ENCODE measurements at regions not wholly inside any gene's neighbourhood (a gene's known extent, or its start where the extent isn't known, plus 50 kb on each side); places are given as distances from the start of the nearest gene placed in this dataset.
A peak's percentile ranks its signal among the peaks of the same experiment; 100 is the strongest.

- Histone ChIP-seq H3K9me3 (ENCODE audit: control insufficient read depth in 1 of 2, low read length in 2 of 2) (no peaks in the 10 kb centered on the region), H3K27me3 (ENCODE audit: insufficient read depth, low read length) (no peaks in the 10 kb centered on the region), H3K27ac (ENCODE audit: low read depth, low read length) (no peak overlapping the region), H3K4me1 (ENCODE audit: insufficient read depth, low read length) (no peaks in the 10 kb centered on the region), H3K4me3 (ENCODE audit: low read length in 2 of 2) (no peak overlapping the region), H3K36me3 (ENCODE audit: insufficient read depth, low read length) (no peaks in the 10 kb centered on the region)
- no peak overlapping the region for H3K4me3 Mint-ChIP-seq
- H3K36me3 Mint-ChIP-seq, result no peaks in the 10 kb centered on the region
- ChIA-PET POLR2A (ENCODE audit: partially characterized antibody) (no interaction called here), CTCF (ENCODE audit: partially characterized antibody) (no interaction called here)
- no peak overlapping the region for H3K27ac Mint-ChIP-seq
- DNase-seq, result no peak
- no peaks in the 10 kb centered on the region for H3K27me3 Mint-ChIP-seq
- peaks cover 0 to 3% (median 0%) of the 10 kb centered on the region in 8 donors for H3K9me3 Mint-ChIP-seq
- intact Hi-C loops (cut with micrococcal nuclease), result no loop called here
- H3K4me1 Mint-ChIP-seq, result no peaks in the 10 kb centered on the region
These were observed 79.8 kb upstream of the SESTD1 start for GRCh38 chr2:179344280-179344964.

GRCh38 chr2:179343945-179344279 lies 79.3 kb upstream of the SESTD1 start:
- intact Hi-C loops (cut with micrococcal nuclease), result no loop called here
- peaks cover 0 to 3% (median 0%) of the 10 kb centered on the region in 8 donors for H3K9me3 Mint-ChIP-seq
- CTCF ChIA-PET (ENCODE audit: partially characterized antibody), result no interaction called here

GRCh38 chr2:179341152-179341866 lies 76.7 kb upstream of the SESTD1 start:
- no peak overlapping the region for H3K4me3 Mint-ChIP-seq
- H3K9me3 Mint-ChIP-seq, result no peaks in the 10 kb centered on the region
- POLR2A ChIA-PET (ENCODE audit: partially characterized antibody), result no interaction called here
- Histone ChIP-seq H3K36me3 (ENCODE audit: insufficient read depth, low read length) (no peaks in the 10 kb centered on the region), H3K27ac (ENCODE audit: low read depth, low read length) (no peak overlapping the region), H3K4me3 (ENCODE audit: low read length in 2 of 2) (no peak overlapping the region), H3K27me3 (ENCODE audit: insufficient read depth, low read length) (no peaks in the 10 kb centered on the region), H3K4me1 (ENCODE audit: insufficient read depth, low read length) (no peaks in the 10 kb centered on the region), H3K9me3 (ENCODE audit: control insufficient read depth in 1 of 2, low read length in 2 of 2) (no peaks in the 10 kb centered on the region)
- H3K27ac Mint-ChIP-seq, result no peak overlapping the region
- DNase-seq, result no peak
- no peaks in the 10 kb centered on the region for H3K36me3 Mint-ChIP-seq
- intact Hi-C loops (cut with micrococcal nuclease), result no loop called here
- H3K27me3 Mint-ChIP-seq, result no peaks in the 10 kb centered on the region
- CTCF ChIA-PET (ENCODE audit: partially characterized antibody), result no interaction called here
- H3K4me1 Mint-ChIP-seq, result no peaks in the 10 kb centered on the region

More at GRCh38 chr2:179343945-179344279, 79.3 kb upstream of the SESTD1 start:
- Mint-ChIP-seq H3K27ac (no peak overlapping the region), H3K36me3 (no peaks in the 10 kb centered on the region), H3K27me3 (no peaks in the 10 kb centered on the region), H3K4me3 (no peak overlapping the region), H3K4me1 (no peaks in the 10 kb centered on the region)
- Histone ChIP-seq H3K27me3 (ENCODE audit: insufficient read depth, low read length) (no peaks in the 10 kb centered on the region), H3K27ac (ENCODE audit: low read depth, low read length) (no peak overlapping the region), H3K4me1 (ENCODE audit: insufficient read depth, low read length) (no peaks in the 10 kb centered on the region), H3K9me3 (ENCODE audit: control insufficient read depth in 1 of 2, low read length in 2 of 2) (no peaks in the 10 kb centered on the region), H3K36me3 (ENCODE audit: insufficient read depth, low read length) (no peaks in the 10 kb centered on the region), H3K4me3 (ENCODE audit: low read length in 2 of 2) (no peak overlapping the region)
- POLR2A ChIA-PET (ENCODE audit: partially characterized antibody), result no interaction called here
- no peak for DNase-seq

GRCh38 chr2:179340678-179341077 lies 76.0 kb upstream of the SESTD1 start:
- ChIA-PET POLR2A (ENCODE audit: partially characterized antibody) (no interaction called here), CTCF (ENCODE audit: partially characterized antibody) (no interaction called here)
- peak in 1 of 5 donors; percentile 3 for DNase-seq
- no peak overlapping the region for H3K4me3 Mint-ChIP-seq
- H3K27ac ChIP-seq (ENCODE audit: low read depth, low read length), result no peak overlapping the region
- H3K27ac Mint-ChIP-seq, result no peak overlapping the region
- H3K36me3 Mint-ChIP-seq, result no peaks in the 10 kb centered on the region
- H3K27me3 Mint-ChIP-seq, result no peaks in the 10 kb centered on the region
- no peaks in the 10 kb centered on the region for H3K36me3 ChIP-seq (ENCODE audit: insufficient read depth, low read length)
- H3K4me3 ChIP-seq (ENCODE audit: low read length in 2 of 2), result no peak overlapping the region
- no peaks in the 10 kb centered on the region for H3K4me1 ChIP-seq (ENCODE audit: insufficient read depth, low read length)
- H3K4me1 Mint-ChIP-seq, result no peaks in the 10 kb centered on the region
- no peaks in the 10 kb centered on the region for H3K27me3 ChIP-seq (ENCODE audit: insufficient read depth, low read length)
- intact Hi-C loops (cut with micrococcal nuclease), result loop anchor here (1.0 kb wide), 1 partner anchor 121 kb away; no protein-coding TSS in a partner anchor
- H3K9me3 Mint-ChIP-seq, result no peaks in the 10 kb centered on the region
- no peaks in the 10 kb centered on the region for H3K9me3 ChIP-seq (ENCODE audit: control insufficient read depth in 1 of 2, low read length in 2 of 2)

- DNase-seq, result no peak
- CTCF ChIA-PET (ENCODE audit: partially characterized antibody), result no interaction called here
- H3K27ac Mint-ChIP-seq, result no peak overlapping the region
These were observed 74.0 kb upstream of the SESTD1 start for GRCh38 chr2:179338681-179339080.

GRCh38 chr2:179336782-179337534 lies 72.3 kb upstream of the SESTD1 start:
- H3K27ac Mint-ChIP-seq, result no peak overlapping the region
- no peak for DNase-seq
- Histone ChIP-seq H3K27ac (ENCODE audit: low read depth, low read length) (no peak overlapping the region), H3K27me3 (ENCODE audit: insufficient read depth, low read length) (no peaks in the 10 kb centered on the region), H3K4me1 (ENCODE audit: insufficient read depth, low read length) (no peaks in the 10 kb centered on the region), H3K36me3 (ENCODE audit: insufficient read depth, low read length) (no peaks in the 10 kb centered on the region), H3K4me3 (ENCODE audit: low read length in 2 of 2) (no peak overlapping the region), H3K9me3 (ENCODE audit: control insufficient read depth in 1 of 2, low read length in 2 of 2) (no peaks in the 10 kb centered on the region)
- ChIA-PET CTCF (ENCODE audit: partially characterized antibody) (interaction anchor here (2.1 kb wide), 1 partner anchor 9 kb away, joined by 5 read pairs; no protein-coding TSS in a partner anchor), POLR2A (ENCODE audit: partially characterized antibody) (no interaction called here)
- intact Hi-C loops (cut with micrococcal nuclease), result no loop called here
- no peaks in the 10 kb centered on the region for H3K36me3 Mint-ChIP-seq
- no peaks in the 10 kb centered on the region for H3K9me3 Mint-ChIP-seq
- peaks cover 0 to 3% (median 0%) of the 10 kb centered on the region in 4 donors for H3K4me1 Mint-ChIP-seq
- no peaks in the 10 kb centered on the region for H3K27me3 Mint-ChIP-seq
- H3K4me3 Mint-ChIP-seq, result no peak overlapping the region

More at GRCh38 chr2:179338681-179339080, 74.0 kb upstream of the SESTD1 start:
- Histone ChIP-seq H3K9me3 (ENCODE audit: control insufficient read depth in 1 of 2, low read length in 2 of 2) (no peaks in the 10 kb centered on the region), H3K36me3 (ENCODE audit: insufficient read depth, low read length) (no peaks in the 10 kb centered on the region), H3K4me3 (ENCODE audit: low read length in 2 of 2) (no peak overlapping the region), H3K4me1 (ENCODE audit: insufficient read depth, low read length) (no peaks in the 10 kb centered on the region), H3K27ac (ENCODE audit: low read depth, low read length) (no peak overlapping the region), H3K27me3 (ENCODE audit: insufficient read depth, low read length) (no peaks in the 10 kb centered on the region)
- no peaks in the 10 kb centered on the region for H3K9me3 Mint-ChIP-seq
- intact Hi-C loops (cut with micrococcal nuclease), result no loop called here
- POLR2A ChIA-PET (ENCODE audit: partially characterized antibody), result no interaction called here
- H3K4me3 Mint-ChIP-seq, result no peak overlapping the region
- no peaks in the 10 kb centered on the region for H3K36me3 Mint-ChIP-seq
- peaks cover 0 to 3% (median 0%) of the 10 kb centered on the region in 4 donors for H3K4me1 Mint-ChIP-seq
- no peaks in the 10 kb centered on the region for H3K27me3 Mint-ChIP-seq

GRCh38 chr2:179335732-179336131 lies 71.1 kb upstream of the SESTD1 start:
- Mint-ChIP-seq H3K27ac (no peak overlapping the region), H3K4me1 (peaks cover 0 to 3% (median 0%) of the 10 kb centered on the region in 4 donors), H3K36me3 (no peaks in the 10 kb centered on the region), H3K9me3 (peaks cover 0 to 4% (median under 1%) of the 10 kb centered on the region in 8 donors), H3K27me3 (no peaks in the 10 kb centered on the region), H3K4me3 (no peak overlapping the region)
- ChIA-PET POLR2A (ENCODE audit: partially characterized antibody) (no interaction called here), CTCF (ENCODE audit: partially characterized antibody) (interaction anchor here (2.1 kb wide), 1 partner anchor 10 kb away, joined by 5 read pairs; no protein-coding TSS in a partner anchor)
- no peaks in the 10 kb centered on the region for H3K36me3 ChIP-seq (ENCODE audit: insufficient read depth, low read length)
- intact Hi-C loops (cut with micrococcal nuclease), result no loop called here
- no peaks in the 10 kb centered on the region for H3K4me1 ChIP-seq (ENCODE audit: insufficient read depth, low read length)
- H3K27ac ChIP-seq (ENCODE audit: low read depth, low read length), result no peak overlapping the region
- no peaks in the 10 kb centered on the region for H3K27me3 ChIP-seq (ENCODE audit: insufficient read depth, low read length)
- no peak for DNase-seq
- H3K4me3 ChIP-seq (ENCODE audit: low read length in 2 of 2), result no peak overlapping the region
- H3K9me3 ChIP-seq (ENCODE audit: control insufficient read depth in 1 of 2, low read length in 2 of 2), result no peaks in the 10 kb centered on the region

Data from CD4-positive, alpha-beta memory T cell (primary cell).